NCI-H1694 treated with DMSO at 0.1 percent for 48 hours (cell line): ENCODE measurements at regions not wholly inside any gene's neighbourhood (a gene's known extent, or its start where the extent isn't known, plus 50 kb on each side); places are given as distances from the start of the nearest gene placed in this dataset.
A peak's percentile ranks its signal among the peaks of the same experiment; 100 is the strongest.

Experiments used
- DNase-seq: peaks from one replicate; lab custom pipeline; 2025; lab: John Stamatoyannopoulos, UW

- DNase-seq = no peak
Observed at GRCh38 chrX:64097891-64098290, 107.6 kb downstream of the AMER1 start.

GRCh38 chrX:64093761-64094160 lies 111.7 kb downstream of the AMER1 start:
- DNase-seq = peak; percentile 3
